Tibial nerve (tissue), 3 donors: ENCODE measurements at regions not wholly inside any gene's neighbourhood (a gene's known extent, or its start where the extent isn't known, plus 50 kb on each side); places are given as distances from the start of the nearest gene placed in this dataset.
"Not testable (repeated sequence)": the region's sequence is repeated elsewhere in the genome, so short reads cannot be mapped to it uniquely, and the experiment has no call there.

Experiments used
- CTCF ChIP-seq, 5 experiments: fragments of 200-600 bp in 3 of 5; fragments of 450-650 bp in 2 of 5; sonication (generic) in 3 of 5; IDR thresholded peaks; one replicate each; pipeline ENCODE4 v1.5.1; 2016 to 2019; ENCODE audit warnings: antibody characterized with exemption in 5 of 5, mild to moderate bottlenecking in 3 of 5, moderate library complexity in 2 of 5
- POLR2A ChIP-seq, 2 donors: fragments of 450-650 bp; IDR thresholded peaks; one replicate each; pipeline ENCODE4 v1.6.1; 2017; ENCODE audit warnings: antibody characterized with exemption in 2 of 2, mild to moderate bottlenecking in 2 of 2, moderate library complexity in 2 of 2

GRCh38 chr1:117314951-117315350 is 52.3 kb upstream of the MAN1A2 start:
- not testable (repeated sequence) for TF ChIP-seq POLR2A, CTCF (IDR thresholded peaks at IDR 0.05)
